ENCODE measurements at regions not wholly inside any gene's neighbourhood (a gene's known extent, or its start where the extent isn't known, plus 50 kb on each side); places are given as distances from the start of the nearest gene placed in this dataset.

DNA sequence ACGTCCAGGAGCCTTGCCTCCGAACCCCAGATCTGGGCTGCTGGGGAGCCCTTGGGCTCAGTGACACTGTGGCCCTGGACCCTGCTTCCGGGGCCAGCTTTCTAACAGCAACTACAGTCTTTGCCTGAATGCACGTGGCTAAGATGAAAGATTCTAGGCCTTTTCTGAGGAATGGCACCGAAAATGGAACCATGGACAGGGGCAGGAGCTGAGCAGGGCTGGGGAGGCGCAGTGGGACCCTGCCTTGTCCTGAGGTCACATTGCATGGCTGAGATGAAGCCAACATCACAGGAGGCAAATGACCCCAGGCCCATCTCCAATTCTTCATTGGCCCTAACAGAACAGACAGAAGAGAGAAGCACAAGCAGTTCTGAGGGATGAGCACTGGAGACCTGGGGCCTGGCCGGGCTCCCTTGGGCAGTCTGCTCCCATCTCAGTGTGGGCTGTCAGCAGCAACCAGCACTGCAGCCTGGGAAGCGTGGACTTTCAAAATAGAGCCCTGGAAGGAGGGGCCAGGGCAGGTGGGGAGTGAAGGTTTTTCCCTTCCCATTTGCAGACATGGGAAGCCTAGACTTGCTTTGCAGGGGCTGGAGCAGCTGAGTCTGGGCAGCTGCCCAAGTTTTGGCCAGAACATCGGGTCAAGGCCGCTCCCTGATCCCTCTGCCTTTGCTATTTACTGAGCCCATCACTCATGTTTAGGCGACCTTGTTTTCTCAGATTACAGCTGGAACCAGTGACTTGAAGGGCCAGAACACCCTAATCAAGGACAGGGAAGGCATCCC, 114.4 kb upstream of the TCERG1L start:
- Mint-ChIP-seq H3K36me3 (ENCODE audit: insufficient read depth, unreplicated experiment) (no peaks in the 10 kb centered on the region), H3K9me3 (ENCODE audit: low read depth, unreplicated experiment) (no peaks in the 10 kb centered on the region), H3K4me3 (ENCODE audit: low read depth, unreplicated experiment) (no peak overlapping the region), H3K4me1 (ENCODE audit: low read depth, unreplicated experiment) (no peaks in the 10 kb centered on the region), H3K27ac (ENCODE audit: unreplicated experiment) (no peak overlapping the region), H3K27me3 (ENCODE audit: unreplicated experiment) (peaks cover 46% of the 10 kb centered on the region)
- no TSS peak for BruUV-seq (replicated peaks)
- CTCF ChIA-PET = interaction anchor here (1.0 kb wide), 1 partner anchor 14 kb away, joined by 3 read pairs; no protein-coding TSS in a partner anchor
- no peak for DNase-seq
- TF ChIP-seq, protein P1, sequence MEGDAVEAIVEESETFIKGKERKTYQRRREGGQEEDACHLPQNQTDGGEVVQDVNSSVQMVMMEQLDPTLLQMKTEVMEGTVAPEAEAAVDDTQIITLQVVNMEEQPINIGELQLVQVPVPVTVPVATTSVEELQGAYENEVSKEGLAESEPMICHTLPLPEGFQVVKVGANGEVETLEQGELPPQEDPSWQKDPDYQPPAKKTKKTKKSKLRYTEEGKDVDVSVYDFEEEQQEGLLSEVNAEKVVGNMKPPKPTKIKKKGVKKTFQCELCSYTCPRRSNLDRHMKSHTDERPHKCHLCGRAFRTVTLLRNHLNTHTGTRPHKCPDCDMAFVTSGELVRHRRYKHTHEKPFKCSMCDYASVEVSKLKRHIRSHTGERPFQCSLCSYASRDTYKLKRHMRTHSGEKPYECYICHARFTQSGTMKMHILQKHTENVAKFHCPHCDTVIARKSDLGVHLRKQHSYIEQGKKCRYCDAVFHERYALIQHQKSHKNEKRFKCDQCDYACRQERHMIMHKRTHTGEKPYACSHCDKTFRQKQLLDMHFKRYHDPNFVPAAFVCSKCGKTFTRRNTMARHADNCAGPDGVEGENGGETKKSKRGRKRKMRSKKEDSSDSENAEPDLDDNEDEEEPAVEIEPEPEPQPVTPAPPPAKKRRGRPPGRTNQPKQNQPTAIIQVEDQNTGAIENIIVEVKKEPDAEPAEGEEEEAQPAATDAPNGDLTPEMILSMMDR (IDR thresholded peaks at IDR 0.05; ENCODE audit: unreplicated experiment) = no peak
- intact Hi-C loops (cut with micrococcal nuclease; ENCODE audit: unreplicated experiment) = no loop called here

DNA sequence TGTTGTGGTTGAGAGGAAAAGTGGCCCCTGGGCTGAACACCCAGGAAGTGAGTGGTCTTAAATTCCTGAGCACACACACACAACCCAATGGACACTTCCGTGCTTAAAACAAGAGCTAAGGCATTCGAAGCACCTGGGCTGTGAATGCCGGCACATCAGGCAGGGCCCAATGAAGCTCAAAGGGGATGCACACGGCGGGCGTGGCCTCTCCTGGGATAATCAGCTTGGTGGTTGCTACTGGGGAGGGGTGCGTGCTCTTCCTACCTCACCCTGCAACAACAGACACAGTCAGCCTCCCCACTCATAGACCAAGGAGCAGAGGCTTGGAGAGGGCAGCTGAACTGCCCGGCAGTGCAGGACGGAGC, 115.0 kb upstream of the TCERG1L start:
- intact Hi-C loops (cut with micrococcal nuclease; ENCODE audit: unreplicated experiment) = no loop called here
- Mint-ChIP-seq H3K9me3 (ENCODE audit: low read depth, unreplicated experiment) (no peaks in the 10 kb centered on the region), H3K4me1 (ENCODE audit: low read depth, unreplicated experiment) (no peaks in the 10 kb centered on the region), H3K27me3 (ENCODE audit: unreplicated experiment) (peaks cover 52% of the 10 kb centered on the region), H3K4me3 (ENCODE audit: low read depth, unreplicated experiment) (no peak overlapping the region), H3K27ac (ENCODE audit: unreplicated experiment) (no peak overlapping the region), H3K36me3 (ENCODE audit: insufficient read depth, unreplicated experiment) (no peaks in the 10 kb centered on the region)
- TF ChIP-seq, protein P1 (IDR thresholded peaks at IDR 0.05; ENCODE audit: unreplicated experiment) = no peak
- BruUV-seq (replicated peaks) = no TSS peak
- no peak for DNase-seq
- CTCF ChIA-PET = interaction anchor here (1.0 kb wide), 1 partner anchor 14 kb away, joined by 3 read pairs; no protein-coding TSS in a partner anchor

DNA sequence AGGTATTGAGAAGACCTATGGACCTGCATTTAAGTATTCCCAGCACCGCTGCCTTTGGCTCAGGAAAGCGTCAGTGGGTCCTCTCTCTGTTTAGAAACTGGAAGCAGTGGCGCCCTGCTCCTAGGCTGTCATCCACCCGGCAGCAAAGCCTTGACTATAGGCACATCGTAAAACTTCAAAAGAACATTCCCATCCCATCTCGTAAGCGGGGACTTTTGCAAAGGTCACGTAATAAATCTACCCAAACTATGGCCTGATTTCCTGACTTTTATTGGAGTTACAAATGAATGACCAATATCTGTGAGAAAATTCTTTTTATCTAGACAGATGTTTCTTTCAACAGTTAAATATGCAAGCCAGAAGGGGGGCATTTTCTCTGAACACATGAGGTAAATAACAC, 115.8 kb upstream of the TCERG1L start:
- H3K9me3 Mint-ChIP-seq (ENCODE audit: low read depth, unreplicated experiment) = no peaks in the 10 kb centered on the region
- H3K4me3 Mint-ChIP-seq (ENCODE audit: low read depth, unreplicated experiment) = no peak overlapping the region
- H3K27me3 Mint-ChIP-seq (ENCODE audit: unreplicated experiment) = peaks cover 60% of the 10 kb centered on the region
- H3K27ac Mint-ChIP-seq (ENCODE audit: unreplicated experiment) = no peak overlapping the region
- DNase-seq = no peak
- BruUV-seq (replicated peaks) = no TSS peak
- no peaks in the 10 kb centered on the region for H3K4me1 Mint-ChIP-seq (ENCODE audit: low read depth, unreplicated experiment)
- TF ChIP-seq, protein P1 (IDR thresholded peaks at IDR 0.05; ENCODE audit: unreplicated experiment) = no peak
- CTCF ChIA-PET = no interaction called here
- H3K36me3 Mint-ChIP-seq (ENCODE audit: insufficient read depth, unreplicated experiment) = no peaks in the 10 kb centered on the region
- intact Hi-C loops (cut with micrococcal nuclease; ENCODE audit: unreplicated experiment) = no loop called here

DNA sequence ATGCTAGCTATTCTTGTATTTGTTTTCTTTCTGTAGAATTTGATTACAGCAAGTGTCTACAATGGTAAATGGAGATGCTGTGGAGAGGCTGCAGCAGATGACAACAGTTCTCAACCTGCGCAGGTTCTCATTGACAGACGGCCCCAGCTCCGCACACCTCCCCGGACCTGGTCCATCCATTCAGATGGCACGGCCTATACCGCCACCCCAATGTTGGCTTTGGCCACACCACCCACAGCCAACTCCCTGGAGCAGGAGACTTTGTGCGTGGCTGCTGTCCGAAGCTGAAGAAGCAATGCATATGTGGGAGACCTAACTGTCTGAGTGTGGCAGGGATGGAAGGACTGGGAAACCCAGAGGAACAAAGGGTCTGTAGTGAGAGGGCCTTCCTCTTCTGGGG, 116.4 kb upstream of the TCERG1L start:
- Mint-ChIP-seq H3K27me3 (ENCODE audit: unreplicated experiment) (peaks cover 66% of the 10 kb centered on the region), H3K27ac (ENCODE audit: unreplicated experiment) (no peak overlapping the region), H3K36me3 (ENCODE audit: insufficient read depth, unreplicated experiment) (no peaks in the 10 kb centered on the region), H3K4me3 (ENCODE audit: low read depth, unreplicated experiment) (no peak overlapping the region), H3K4me1 (ENCODE audit: low read depth, unreplicated experiment) (no peaks in the 10 kb centered on the region), H3K9me3 (ENCODE audit: low read depth, unreplicated experiment) (no peaks in the 10 kb centered on the region)
- intact Hi-C loops (cut with micrococcal nuclease; ENCODE audit: unreplicated experiment) = no loop called here
- TF ChIP-seq, protein P1 (IDR thresholded peaks at IDR 0.05; ENCODE audit: unreplicated experiment) = no peak
- DNase-seq = no peak
- BruUV-seq (replicated peaks) = no TSS peak
- CTCF ChIA-PET = no interaction called here

Measured in Calu3 (cell line).